Uterus (tissue), 2 donors: ENCODE measurements at regions not wholly inside any gene's neighbourhood (a gene's known extent, or its start where the extent isn't known, plus 50 kb on each side); places are given as distances from the start of the nearest gene placed in this dataset.
"Not testable (repeated sequence)": the region's sequence is repeated elsewhere in the genome, so short reads cannot be mapped to it uniquely, and the experiment has no call there.

Experiments used
- POLR2A ChIP-seq, 2 donors: fragments of 450-650 bp; IDR thresholded peaks; one replicate each; pipeline ENCODE4 v1.6.1; 2016; ENCODE audit warnings: antibody characterized with exemption in 2 of 2, mild to moderate bottlenecking in 1 of 2, moderate library complexity in 1 of 2
- TF ChIP-seq, protein P1 (sequence below), 4 experiments: fragments of 200-600 bp in 2 of 4; fragments of 450-650 bp in 2 of 4; sonication (generic) in 2 of 4; IDR thresholded peaks; one replicate each; pipeline ENCODE4 v1.5.1; 2016 to 2019; ENCODE audit warnings: antibody characterized with exemption in 4 of 4, mild to moderate bottlenecking in 2 of 4, moderate library complexity in 1 of 4

DNA sequence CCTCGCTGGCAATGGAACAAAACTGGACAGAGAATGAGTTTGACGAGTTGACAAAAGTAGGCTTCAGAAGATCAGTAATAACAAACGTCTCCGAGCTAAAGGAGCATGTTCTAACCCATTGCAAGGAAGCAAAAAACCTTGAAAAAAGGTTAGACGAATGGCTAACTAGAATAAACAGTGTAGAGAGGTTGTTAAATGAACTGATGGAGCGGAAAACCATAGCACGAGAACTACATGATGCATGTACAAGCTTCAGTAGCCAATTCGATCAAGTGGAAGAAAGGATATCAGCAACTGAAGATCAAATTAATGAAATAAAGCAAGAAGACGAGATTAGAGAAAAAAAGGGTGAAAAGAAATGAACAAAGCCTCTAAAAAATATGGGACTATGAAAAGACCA, 424.0 kb upstream of the DDI1 start:
- TF ChIP-seq, protein P1, sequence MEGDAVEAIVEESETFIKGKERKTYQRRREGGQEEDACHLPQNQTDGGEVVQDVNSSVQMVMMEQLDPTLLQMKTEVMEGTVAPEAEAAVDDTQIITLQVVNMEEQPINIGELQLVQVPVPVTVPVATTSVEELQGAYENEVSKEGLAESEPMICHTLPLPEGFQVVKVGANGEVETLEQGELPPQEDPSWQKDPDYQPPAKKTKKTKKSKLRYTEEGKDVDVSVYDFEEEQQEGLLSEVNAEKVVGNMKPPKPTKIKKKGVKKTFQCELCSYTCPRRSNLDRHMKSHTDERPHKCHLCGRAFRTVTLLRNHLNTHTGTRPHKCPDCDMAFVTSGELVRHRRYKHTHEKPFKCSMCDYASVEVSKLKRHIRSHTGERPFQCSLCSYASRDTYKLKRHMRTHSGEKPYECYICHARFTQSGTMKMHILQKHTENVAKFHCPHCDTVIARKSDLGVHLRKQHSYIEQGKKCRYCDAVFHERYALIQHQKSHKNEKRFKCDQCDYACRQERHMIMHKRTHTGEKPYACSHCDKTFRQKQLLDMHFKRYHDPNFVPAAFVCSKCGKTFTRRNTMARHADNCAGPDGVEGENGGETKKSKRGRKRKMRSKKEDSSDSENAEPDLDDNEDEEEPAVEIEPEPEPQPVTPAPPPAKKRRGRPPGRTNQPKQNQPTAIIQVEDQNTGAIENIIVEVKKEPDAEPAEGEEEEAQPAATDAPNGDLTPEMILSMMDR (IDR thresholded peaks at IDR 0.05): not testable (repeated sequence)
- TF ChIP-seq POLR2A (IDR thresholded peaks at IDR 0.05): not testable (repeated sequence)
